Jurkat, Clone E6-1 (cell line): ENCODE measurements at regions not wholly inside any gene's neighbourhood (a gene's known extent, or its start where the extent isn't known, plus 50 kb on each side); places are given as distances from the start of the nearest gene placed in this dataset.
"Not testable (repeated sequence)": the region's sequence is repeated elsewhere in the genome, so short reads cannot be mapped to it uniquely, and the experiment has no call there.

ENCODE experiments used
- DNase-seq: peaks from one replicate; pipeline ENCODE4 v3.0.0-alpha.2; 2011; ENCODE audit warnings: low read depth, low spot score
- H3K4me3 ChIP-seq: 2 replicates; pipeline ENCODE4 v1.5.1; 2011; ENCODE audit warnings: mild to moderate bottlenecking, low read length, control low read depth, moderate library complexity

DNA sequence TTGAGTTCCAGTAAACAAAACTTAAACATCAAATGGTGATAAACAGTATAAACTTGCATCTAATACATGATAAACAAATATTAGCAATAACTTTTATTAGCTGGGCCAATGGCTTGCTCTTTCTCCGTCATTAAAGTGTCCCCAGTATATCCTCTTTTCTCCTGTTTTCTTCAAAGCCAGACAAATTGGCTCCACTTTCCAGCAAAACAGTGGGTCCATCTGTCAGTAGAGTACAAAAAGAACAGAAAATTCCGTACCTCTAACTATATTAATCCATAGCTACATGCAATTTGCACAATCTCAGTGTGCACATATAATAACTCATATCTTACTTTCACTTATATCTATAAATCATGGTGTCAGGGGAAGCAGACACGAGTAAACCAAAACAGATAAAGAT, 678.0 kb upstream of the SPRY2 start:
- H3K4me3 ChIP-seq, result no peak overlapping the region
- no peak for DNase-seq

DNA sequence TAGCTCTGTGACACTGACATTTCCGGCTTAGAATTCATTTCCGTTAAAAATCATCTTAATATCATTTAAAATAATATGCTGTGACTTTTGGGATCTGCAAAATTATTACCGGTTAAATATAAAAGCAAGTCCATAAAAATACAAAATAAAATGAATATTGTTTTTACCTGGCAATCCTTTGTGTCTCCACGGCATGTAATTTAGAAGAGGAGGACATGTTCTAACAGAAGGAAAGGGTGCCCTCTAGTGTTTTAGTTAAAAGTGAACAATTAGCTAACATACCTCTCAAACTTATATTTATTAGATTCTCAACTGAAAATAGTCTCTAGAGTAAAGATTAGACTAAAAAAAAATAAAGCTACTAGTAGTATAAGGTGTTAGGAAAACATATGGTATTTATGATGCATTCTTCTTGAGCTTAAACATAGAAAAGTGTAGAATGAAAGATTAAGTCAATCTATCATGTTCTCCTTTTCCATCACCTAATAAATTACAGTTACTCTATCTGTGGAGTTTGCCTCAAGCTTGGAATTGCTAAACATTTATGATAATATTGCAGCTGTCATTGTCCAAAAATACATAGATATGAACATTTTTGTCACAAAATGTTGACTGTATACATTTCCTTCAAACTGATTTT, 676.7 kb upstream of the SPRY2 start:
- H3K4me3 ChIP-seq, result no peak overlapping the region
- DNase-seq, result peak; percentile 35

DNA sequence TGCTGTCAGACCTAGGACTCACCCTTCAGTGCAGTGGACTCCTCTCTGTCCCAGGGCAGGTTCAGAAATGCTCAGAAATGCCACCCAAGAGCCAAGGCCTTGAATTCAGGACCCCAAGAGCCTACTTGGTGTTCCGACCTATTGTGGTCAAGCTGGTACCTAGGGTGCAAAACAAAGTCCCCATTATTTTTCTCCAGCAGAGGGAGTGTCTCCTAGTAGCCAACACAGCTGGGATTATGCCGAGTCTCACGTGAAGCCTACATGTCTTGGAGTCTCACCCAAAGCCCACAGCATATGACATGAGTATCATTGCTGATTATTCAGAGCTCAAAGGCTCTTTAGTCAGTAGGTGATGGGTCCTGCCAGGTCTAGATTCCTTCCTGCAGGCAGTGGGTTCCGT, 671.1 kb upstream of the SPRY2 start:
- no peak for DNase-seq
- H3K4me3 ChIP-seq, result no peak overlapping the region

- H3K4me3 ChIP-seq, result no peak overlapping the region
- DNase-seq, result no peak
Observed at GRCh38 chr13:81001828-81002385, 661.0 kb upstream of the SPRY2 start.

DNA sequence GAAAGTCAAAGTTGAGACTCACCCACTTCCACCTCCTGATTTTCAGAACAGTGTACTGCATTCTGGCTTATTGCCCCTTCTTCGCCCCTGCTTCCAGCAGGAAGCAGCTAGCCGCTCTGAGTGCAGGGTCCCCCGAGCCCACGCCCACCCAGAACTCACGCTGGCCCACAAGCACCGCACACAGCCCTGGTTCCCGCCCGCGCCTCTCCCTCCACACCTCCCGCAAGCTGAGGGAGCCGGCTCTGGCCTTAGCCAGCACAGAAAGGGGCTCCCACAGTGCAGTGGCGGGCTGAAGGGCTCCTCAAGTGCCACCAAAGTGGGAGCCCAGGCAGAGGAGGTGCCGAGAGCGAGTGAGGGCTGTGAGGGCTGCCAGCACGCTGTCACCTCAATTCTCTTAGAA, 657.7 kb upstream of the SPRY2 start:
- not testable (repeated sequence) for H3K4me3 ChIP-seq, DNase-seq

GRCh38 chr13:80989747-80990146, 648.8 kb upstream of the SPRY2 start:
- no peak for DNase-seq
- H3K4me3 ChIP-seq, result no peak overlapping the region

DNA sequence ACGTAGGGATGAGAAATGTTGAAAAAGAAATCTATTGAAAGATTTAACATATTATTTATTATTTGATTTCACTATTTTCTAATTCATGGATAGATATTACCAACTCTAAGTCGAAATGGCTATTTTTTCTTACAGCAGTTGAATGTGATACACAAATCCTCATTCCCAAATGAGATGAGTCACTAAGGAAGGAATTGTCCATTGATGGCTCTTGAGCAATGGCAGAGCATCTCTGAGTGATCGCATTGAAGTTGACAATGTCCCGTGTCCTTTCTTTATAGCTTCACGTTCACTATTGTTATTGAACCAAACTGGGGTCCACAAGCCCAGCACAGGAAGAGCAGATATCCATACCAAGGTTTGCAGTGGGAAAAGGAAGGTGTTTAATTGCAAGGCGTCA, 648.3 kb upstream of the SPRY2 start:
- DNase-seq, result no peak
- H3K4me3 ChIP-seq, result no peak overlapping the region

DNA sequence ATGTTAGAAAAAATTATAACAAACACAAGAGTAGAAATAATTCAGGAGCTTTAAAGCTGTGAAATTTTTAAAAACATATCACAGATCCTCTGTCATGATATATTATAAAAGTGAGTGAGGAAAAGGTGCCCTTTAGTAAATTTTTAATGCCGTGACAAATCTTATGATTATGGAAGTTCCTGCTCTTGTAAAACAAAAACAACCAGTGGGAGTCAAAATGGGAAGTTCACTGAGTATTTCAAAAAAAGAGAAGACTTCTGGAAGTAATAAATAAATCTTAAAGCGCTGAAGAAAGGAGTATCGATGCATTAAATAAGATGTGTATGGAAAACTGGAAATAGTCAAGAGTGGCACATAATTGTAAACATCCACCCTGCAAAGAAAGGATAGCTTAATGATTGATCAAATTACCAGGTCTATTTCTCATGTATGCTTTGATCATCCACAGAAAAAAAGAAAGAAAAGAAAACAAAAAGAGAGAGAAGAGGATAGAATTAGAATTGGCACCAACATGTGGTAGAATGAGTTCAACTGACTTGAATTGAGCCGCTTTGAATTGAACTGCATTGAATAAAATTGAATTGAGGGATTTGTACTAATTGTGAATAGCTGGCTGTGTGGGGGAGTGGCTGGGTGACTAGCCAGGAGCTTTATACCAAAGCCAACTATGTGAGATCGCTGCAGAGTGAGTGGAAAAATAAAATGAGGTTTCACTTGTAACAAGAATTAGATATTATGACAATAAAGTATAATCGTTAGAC, 647.6 kb upstream of the SPRY2 start:
- no peak overlapping the region for H3K4me3 ChIP-seq

GRCh38 chr13:80979035-80979641, 638.2 kb upstream of the SPRY2 start:
- DNase-seq, result peak; percentile 64

More for the DNA sequence above, 647.6 kb upstream of the SPRY2 start:
- DNase-seq, result no peak

GRCh38 chr13:80977168-80977567, 636.2 kb upstream of the SPRY2 start:
- no peak for DNase-seq
- no peak overlapping the region for H3K4me3 ChIP-seq

More at GRCh38 chr13:80979035-80979641, 638.2 kb upstream of the SPRY2 start:
- H3K4me3 ChIP-seq, result no peak overlapping the region

GRCh38 chr13:80975903-80976302, 635.0 kb upstream of the SPRY2 start:
- no peak for DNase-seq
- no peak overlapping the region for H3K4me3 ChIP-seq

DNA sequence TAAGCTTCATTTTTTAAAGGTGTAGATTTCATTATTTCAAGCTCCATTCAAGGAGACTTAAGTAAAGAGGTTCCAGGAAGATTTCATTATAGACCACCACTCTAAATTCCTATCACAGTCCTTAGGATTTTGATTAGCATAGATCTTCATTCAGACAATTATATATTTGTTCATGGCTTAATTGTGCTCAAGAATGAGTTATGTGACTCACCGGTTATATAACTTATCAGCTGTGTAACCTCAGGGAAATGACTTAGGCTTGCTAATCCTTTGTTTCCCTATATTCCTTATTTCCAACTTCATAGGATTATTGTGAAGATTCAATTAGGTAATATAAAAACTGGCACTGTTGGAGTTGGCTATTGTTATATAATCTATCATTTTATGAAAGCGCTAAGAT, 632.8 kb upstream of the SPRY2 start:
- no peak overlapping the region for H3K4me3 ChIP-seq
- no peak for DNase-seq

GRCh38 chr13:80972857-80973478, 632.0 kb upstream of the SPRY2 start:
- H3K4me3 ChIP-seq, result no peak overlapping the region
- DNase-seq, result no peak

GRCh38 chr13:80965097-80965496, 624.2 kb upstream of the SPRY2 start:
- no peak overlapping the region for H3K4me3 ChIP-seq
- DNase-seq, result no peak

DNA sequence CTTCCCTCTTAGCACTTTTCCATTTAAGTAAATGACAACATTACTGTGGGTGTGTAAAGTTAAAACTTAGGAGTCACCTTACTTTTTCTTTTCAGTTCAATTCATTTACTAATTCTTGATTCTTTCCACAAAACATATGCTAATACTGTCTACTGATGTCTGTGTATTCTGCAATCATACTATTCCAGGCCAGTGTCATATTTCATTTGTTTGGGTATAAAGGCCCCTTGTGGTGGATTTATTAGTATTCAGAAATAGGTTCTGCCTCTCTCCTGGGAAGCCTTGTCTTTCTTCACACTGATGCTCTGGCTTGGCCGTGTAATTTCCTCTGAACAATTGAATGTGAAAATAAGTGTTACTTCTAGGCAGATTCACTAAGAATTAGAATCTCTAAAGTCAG, 621.9 kb upstream of the SPRY2 start:
- H3K4me3 ChIP-seq, result no peak overlapping the region
- DNase-seq, result no peak

DNA sequence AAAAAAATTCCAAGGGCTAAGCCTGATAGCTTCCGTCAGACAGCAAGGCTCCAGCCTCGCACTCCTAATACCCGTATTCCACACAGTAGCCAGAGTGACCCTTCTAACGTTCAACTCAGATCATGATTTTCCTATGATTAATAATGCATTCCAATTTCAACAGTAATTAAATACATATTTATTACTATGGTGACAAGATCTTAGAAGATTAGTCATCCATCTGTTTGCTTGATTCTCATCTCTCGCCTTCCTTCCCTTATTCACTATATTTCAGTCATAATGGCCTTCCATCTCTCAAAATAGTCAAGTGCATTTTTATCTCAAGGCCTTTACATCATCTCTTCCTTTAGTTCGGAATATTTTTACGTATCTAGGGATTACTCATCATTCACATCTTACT, 621.2 kb upstream of the SPRY2 start:
- H3K4me3 ChIP-seq, result no peak overlapping the region
- DNase-seq, result no peak

GRCh38 chr13:80957019-80957655, 616.2 kb upstream of the SPRY2 start:
- no peak for DNase-seq
- no peak overlapping the region for H3K4me3 ChIP-seq

DNA sequence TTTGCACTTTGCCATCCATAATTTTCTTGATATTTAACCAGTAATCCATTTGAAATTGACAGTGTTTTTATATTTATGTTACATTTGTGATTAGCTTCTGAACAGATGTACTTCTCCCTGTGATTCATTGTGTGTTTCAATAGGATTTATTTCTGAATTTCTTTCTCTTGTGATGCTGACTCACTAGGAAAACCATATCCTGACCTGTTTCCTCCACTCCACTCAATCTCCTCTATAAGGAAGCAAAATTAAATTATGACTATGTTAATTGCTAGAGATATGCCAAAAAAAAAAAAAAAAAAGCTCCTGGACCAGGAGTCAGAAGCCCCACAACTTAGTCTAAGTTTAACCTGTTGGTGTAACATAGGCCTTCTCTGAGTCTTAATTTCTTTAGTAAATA, 614.6 kb upstream of the SPRY2 start:
- no peak overlapping the region for H3K4me3 ChIP-seq
- no peak for DNase-seq

DNA sequence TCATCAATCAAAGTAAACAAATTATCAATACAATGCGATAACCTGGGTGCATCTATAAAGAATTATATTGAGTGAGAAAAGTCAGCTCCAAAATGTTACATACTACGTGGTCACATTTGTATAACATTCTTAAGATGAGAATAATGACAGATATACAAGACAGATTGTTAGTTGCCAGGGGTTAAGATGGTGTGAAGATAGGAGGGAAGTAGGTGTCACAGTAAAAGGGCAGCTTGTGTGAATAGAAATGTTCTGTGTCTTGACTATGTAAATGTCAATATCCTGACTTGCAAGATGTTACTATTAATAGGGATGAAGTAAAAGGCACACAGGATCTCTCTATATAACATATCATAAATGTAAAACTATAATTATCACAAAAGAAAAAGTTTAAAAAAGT, 611.2 kb upstream of the SPRY2 start:
- H3K4me3 ChIP-seq, result no peak overlapping the region
- no peak for DNase-seq
